HG02642 (cell line): ENCODE measurements at regions not wholly inside any gene's neighbourhood (a gene's known extent, or its start where the extent isn't known, plus 50 kb on each side); places are given as distances from the start of the nearest gene placed in this dataset.

Experiments
- ATAC-seq: cut with Tn5 transposase; IDR thresholded peaks from one replicate; pipeline ENCODE4 v1.9.1; 2021; ENCODE audit warnings: mild to moderate bottlenecking; ENCODE audit not compliant: unreplicated experiment, poor library complexity

DNA sequence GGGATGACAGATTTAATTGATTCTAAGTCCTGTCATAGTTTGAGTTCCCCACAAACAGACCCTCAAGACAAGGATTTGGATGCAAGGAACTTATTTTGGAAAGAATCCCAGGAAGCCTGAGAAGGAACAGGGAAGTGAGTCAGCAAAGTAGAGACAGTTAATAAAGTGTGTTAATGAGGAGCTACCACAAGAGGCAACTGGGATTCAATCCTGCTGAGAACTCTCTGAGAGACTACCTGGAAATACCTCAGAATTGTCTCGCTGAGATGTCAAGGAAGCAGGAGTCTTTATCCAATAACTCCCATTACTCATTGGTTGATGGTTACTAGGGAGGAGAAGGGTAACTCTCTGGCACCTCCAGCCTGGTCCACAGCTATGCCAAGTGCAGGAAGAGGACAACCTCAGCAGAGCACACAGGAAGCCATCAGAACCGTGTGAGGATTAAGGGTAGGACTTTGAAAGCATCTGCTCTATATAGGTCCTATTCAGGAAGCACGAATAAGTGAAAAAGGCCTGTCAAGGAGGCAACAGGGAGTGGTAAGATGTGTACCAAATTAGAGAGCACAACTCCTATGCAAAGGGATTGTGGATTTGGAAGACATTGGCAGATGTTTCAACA lies 311.1 kb upstream of the KCNH8 start:
- ATAC-seq: no peak

DNA sequence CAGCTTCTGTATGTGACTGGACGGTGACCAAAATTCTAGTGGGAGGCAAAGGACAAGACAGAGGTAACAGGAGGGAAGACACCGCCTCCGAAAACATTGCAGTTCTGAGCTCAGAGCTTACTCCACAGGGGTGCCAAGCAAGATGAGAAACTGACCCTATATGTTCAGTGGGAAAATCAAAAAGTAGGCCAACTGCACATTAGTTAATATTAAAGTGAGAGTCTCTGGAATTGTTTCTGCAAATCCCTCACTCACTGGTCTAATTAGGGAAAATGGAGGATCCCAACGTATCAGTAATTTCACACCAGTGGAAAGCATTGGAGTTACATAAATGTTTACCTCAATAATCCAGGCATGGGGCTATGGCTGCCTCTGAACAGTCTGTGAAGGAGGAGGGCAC lies 313.3 kb upstream of the KCNH8 start:
- ATAC-seq: no peak

DNA sequence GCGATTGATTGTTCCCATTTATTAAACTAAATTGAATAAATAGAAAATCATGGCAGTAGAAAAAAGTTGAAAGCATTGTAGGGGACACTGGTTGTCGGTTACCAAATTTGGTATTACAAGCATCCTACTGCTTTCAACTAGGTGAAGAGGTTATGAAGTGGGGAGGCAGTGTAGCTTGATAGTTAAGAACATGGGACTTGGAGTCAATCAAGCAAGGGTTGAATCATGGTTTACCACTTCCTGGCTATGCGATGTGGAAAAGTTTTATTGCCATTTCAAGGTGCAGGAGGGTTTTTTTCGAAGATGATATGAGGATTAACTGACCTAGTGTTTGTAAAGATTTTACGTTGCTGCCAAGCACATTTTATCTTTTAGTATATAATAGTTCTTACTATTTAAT lies 318.2 kb upstream of the KCNH8 start:
- no peak for ATAC-seq

DNA sequence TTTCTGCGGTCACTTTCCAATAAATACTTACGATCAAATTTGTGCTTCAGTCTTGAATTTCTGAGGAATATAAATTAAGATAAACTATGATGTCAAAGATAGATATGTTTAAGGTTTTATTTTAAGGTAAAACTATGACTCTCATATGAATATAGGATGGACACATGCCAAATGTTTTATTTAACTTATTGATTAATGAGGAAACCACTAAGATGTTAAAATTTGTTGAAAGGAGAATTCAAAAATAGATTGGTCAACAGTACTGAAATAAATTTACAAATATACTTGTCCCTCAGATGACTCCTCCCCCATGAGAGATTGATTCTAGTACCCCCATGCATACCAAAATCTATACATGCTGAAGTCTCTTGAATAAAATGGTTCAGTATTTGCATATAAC lies 319.7 kb upstream of the KCNH8 start:
- ATAC-seq: no peak

DNA sequence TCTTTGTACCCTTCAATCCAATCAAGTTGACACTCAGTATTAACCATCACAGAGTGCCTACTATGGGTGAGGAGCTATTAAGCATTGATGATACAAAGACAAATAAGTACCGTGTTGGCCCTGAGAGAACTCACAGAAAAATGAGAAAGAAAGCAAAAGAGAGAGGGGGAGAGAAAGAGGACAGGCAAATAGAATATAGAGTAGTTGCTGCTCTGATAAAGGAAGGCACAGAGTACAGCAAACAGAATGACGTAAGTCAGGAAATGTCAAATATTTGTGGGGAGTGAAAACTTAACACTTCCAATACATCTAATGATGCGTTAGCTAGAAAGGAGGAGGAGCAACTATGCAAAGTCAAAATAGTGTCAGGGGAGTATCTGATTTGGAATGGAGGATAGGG lies 320.6 kb upstream of the KCNH8 start:
- no peak for ATAC-seq

DNA sequence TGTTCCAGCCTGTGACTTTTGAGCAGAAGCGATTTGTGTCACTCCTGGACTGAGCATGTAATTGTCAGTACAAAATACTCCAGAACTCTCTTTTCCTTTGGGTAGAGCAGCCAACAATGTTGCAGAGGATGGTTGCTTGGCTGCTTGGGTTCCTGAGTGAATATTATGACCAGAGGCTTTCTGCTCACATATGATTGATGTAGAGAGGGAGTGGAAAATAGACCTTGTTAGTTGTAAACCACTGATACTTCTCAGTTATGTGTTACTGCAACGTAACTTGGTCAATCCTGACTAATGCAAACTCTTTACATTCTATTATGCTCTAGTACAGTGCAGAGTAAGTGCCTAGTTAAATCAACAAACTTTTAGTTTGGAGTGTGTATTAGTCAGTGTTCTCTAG lies 322.6 kb upstream of the KCNH8 start:
- ATAC-seq: no peak

DNA sequence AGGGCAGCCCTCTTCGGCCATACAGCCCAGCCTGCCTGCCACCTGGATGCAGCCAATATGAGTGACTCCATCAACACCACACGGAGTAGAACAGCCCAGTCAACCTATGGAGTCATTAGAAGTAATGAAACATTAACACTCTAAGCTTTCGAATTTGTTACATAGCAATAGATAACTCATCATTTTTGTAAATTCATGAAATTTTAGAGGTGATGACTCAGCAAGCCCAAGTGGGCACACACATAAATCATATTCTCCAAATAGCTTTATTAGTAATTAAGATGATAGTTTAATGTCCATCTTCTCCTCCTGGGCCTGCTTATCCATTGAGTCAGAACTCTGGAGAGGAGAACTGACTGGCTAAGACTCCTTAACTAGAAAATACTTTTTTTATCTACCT lies 335.0 kb upstream of the KCNH8 start:
- ATAC-seq: no peak

DNA sequence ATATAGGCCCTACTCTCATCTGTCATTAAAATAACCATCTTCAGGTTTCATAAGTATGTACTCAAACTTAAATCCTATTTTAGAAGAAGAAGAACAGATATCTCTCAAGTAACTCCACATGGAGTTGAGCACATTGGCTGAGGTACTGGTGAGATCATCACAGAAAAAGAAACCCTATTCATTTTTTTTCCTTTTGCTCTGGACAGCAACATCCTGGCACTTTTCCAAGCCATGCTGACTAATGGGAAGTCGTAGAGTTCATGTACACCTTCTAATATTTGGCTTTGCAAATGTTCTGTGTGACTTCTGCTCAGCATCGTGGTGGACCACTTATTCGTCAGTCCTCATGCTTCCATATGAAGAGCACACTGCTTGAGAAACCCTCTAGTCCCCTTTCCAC lies 336.0 kb upstream of the KCNH8 start:
- ATAC-seq: no peak

DNA sequence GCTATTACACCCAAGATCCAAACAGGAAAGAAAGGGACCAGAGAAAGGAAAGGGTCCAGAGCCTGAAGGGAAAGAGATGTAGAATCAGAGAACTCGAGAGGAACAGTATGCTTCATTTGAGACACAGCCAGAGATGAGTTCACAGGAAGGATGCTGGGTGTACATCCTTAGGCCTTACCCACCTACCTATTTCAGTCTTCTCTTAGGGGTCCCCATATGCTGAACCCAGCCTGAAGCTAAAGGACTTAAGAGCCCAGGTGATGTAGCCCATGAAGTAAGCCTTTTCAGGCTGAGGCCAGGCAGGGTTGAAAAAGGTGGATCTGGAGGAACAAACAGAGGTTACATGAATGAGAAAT lies 338.0 kb upstream of the KCNH8 start:
- no peak for ATAC-seq

DNA sequence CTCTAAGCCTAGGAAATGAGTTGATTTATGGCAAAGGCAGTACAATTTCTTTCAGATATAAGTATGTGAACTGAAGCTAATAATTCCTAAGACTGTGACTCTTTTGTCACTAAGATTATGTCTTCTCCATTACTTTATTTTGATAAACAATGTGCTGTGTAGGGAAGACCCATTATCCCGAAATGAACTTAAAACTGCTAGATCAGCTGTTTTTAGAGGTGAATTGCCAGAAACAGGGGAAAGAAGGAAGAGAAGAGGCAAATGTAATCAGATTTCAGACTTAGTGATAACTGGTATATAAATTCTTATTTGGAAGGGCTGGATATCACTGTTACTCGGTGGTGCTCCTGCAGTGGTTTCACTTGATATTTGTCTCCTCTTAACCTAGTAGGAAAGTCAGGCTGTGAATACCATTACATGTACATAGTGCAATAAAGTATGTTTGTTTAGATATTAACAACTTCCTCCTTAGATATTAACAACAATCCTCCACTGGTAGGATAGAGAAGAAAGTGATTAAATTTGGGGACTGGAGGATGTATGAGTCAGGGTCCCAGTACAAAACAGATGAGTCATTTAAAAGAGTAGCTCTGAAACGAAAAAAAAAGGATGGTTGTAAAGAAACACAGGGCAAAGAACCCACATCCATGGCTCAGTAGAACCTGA lies 338.5 kb upstream of the KCNH8 start:
- ATAC-seq: no peak

DNA sequence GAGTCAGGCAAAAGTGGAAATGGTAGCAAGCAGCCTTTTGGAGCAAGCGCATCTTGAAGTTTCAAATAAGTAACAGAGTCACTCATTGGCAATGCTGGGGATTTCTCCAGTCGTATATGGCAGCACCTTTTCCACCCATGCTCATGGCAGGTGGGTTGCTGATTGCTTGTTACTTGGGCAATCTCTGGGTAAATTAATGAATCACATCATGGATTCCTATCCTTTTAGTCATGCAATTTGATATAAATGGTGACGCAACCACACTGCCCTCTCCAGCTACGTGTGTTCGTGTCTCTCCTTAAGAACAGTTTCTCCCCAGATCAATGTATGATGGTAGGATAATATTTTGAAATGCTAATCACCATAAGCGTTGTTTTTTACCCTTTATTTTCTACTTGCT lies 339.9 kb upstream of the KCNH8 start:
- no peak for ATAC-seq

DNA sequence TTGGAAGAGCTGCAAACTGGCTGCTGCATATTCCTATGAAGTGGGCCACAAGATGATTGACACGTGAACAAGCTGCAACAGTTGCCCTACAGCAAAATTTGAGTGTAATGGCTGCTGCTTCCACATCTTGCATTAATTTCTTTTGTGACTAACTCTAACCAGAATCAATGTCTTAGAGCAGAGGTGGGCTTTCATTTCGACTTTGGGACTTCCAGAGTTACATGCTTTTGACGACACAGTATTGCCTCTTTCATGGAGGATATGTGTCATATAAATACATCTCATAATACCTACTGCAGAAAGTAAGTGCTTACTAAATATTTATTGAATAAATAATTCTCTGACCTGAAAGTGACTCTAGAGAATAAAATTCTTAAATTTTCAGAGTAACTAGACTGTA lies 340.7 kb upstream of the KCNH8 start:
- ATAC-seq: no peak

DNA sequence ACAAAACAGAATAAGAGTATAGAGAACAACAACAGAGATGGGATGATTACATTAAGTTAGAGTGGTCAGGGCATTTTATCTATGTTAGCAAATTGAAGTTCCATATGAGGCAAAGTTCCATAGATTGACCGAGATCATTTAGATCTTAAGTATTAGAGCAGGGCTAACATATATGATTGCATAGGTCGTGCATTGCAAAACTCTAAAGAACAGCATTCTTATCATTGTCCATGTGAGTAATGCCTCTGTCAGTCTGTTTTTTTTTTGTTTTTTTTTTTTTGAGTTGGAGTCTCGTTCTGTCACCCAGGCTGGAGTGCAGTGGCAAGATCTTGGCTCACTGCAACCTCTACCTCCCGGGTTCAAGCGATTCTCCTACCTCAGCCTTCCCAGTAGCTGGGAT lies 341.7 kb upstream of the KCNH8 start:
- ATAC-seq: no peak

DNA sequence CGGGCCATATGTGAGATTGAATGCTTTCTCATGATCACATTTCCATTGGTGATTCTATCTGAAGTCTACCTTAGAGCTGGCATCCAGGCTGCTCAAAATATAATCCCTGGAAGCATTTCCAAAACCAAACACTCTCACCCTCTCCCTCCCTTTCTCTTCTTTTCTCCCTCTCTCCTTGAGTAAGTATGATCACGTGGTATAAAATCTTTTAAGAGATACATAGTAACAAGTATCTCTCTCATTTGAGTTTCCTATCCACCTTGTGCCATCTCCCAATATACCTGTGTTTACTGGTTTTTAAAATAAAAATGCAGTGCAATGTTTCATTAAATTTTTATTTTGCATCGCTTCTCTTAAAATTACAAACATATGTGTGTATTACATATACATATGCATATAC lies 350.9 kb upstream of the KCNH8 start:
- no peak for ATAC-seq

DNA sequence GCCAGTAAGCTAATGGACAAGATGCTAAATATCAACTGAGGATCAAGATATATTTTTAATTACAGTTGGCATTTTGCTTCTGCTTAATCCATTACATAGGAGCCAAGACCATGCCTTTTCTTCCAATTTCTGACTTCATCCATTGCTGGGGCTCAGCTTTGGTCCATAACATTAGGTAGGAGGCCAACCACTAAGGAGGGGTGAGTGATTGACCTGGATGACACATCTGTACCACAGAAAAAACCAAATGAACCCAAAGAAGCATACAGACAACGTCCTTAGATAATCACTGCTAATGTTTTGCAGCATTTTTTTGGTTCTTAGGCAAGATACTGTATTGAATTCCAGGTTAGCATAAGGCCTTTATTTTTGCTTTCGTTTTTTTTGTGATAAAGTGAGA lies 353.2 kb upstream of the KCNH8 start:
- ATAC-seq: no peak

DNA sequence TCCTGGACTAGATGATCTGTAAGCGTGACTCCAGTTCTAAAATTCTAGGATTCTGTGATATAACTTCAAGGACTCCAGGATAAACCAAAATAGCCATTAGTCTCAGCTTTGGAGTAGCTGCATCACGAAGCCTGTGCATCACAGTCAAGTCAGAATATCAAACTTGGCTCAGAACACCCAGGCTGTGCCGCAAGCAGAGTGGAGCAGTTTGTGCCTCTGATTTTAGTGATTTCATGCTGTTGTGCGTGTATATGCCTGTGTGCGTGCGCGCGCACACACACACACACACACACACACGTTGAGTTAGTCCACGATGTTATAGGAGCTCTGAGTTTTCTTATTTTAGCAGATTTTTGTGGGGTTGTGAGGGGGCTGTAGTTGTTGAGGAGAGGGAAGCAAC lies 356.6 kb upstream of the KCNH8 start:
- ATAC-seq: no peak

DNA sequence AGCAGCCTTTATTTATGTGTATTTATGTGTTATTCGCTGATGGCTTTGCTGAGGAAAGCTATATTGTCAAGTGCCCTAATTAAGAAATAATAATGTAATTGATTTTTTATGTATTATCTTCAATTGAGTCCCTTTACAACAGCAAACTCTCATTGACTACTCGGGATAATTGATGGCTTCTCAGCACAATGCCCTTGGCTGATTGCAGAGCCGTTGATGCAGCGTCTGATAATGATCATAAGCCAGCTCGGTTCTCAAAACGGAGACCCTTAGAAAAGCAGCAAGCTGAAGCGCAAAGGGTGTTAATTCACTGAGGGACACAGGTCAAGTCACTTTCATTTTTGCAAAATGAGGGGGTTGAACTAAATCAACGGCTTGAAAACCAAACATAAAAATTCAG lies 357.1 kb upstream of the KCNH8 start:
- no peak for ATAC-seq

DNA sequence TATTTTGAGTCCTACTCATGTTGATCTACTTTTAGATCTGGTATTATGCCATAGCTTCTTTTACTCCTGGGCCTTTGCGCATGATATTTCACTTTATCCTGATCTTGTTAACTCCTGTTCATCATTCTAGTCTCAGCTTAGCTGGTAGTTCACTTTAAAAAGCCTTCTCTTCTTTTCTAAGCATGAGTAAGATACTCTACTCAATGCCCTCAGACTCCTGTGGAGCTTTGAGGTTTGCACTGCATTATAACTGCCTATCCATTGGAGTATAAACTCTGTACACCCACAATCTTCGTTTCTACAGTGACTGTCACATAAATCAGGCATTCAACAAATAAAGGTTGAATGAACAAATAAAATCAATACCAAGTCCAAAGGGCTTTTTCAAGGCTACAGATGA lies 357.9 kb upstream of the KCNH8 start:
- no peak for ATAC-seq

DNA sequence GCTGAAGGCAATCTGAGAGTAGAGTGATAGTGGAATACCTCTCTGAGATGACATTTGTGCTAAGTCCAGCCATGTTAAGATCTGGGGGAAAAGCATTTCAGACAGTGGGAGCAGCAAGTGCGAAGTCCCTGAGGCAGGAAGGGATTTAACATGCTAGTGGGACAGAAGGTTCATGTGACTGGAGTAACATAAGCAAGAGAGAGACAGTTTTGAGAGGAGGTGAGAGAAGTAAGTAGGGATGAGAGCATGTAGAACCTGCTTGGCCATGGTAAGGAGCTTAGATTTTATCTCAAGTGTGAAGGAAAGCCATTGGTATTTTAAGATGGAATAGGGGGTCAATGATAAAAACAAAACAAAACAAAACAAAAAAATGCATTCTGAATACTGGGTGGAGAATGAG lies 358.6 kb upstream of the KCNH8 start:
- ATAC-seq: no peak

DNA sequence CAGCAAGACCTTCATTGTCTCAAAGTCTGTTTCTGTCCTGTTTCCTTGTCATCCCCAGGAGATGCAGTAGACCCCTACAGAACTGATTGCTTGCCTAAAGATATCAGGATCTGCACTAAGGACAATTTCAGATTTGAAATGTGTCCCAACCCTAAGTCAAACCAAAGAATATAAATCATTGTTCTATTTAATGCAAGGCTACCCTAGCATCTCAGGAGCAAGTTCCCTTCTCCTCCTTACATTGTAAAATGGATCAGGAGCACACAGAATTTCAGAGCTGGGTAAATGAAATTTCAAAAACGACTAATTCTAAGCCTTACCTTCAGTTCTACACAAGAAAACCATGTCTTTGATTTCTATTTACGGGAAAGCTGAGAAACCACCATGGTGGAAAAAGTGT lies 360.9 kb upstream of the KCNH8 start:
- ATAC-seq: no peak

DNA sequence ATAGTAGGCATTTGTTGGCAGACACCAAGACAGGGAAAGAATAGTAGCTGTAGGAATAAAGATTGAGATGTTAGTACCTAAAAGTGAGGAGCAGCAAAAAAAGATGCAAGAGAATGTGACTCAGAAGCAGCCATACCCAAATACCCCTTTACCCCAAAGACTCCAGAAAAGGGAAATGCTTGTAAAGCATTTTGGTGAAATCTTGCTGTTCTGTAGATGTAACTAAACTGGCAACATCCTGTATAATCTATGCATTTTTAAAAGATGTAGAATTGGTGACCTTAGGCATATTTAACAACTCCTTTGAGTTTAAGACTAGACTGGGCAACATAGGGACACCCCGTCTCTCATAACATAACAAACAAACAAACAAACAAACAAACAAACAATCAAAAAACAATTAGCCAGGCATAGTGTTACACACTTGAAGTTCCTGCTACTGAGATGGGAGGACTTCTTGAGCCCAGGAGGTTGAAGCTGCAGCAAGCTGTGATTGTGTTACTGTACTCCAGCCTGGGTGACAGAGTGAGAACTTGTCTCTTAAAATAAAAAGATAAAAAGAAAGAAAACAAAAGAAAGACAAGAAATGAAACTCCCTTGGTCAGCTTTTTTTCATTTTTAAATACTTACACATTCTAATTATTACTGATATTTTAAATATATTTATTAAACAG lies 361.5 kb upstream of the KCNH8 start:
- ATAC-seq: no peak

DNA sequence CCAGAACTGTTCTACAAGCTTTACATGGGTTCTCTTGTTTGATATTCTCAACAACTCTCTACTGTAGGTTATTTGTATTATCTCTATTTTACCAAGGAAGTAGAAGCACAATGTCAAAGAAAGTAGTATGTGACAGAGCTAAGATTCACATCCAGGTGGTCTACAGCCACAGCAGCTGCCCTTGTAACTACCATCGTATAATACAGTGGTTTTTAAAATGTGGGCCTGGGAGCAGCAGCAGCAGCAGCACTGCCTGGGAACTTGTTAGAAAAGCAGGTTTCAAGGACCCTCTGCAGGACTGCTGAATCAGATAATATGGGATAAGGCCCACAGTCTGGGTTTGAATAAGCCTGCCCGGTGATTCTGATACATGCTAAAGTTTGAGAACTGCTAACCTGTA lies 357.1 kb upstream of the SATB1 start:
- no peak for ATAC-seq
